ENCODE measurements at regions not wholly inside any gene's neighbourhood (a gene's known extent, or its start where the extent isn't known, plus 50 kb on each side); places are given as distances from the start of the nearest gene placed in this dataset.
"Not testable (repeated sequence)": the region's sequence is repeated elsewhere in the genome, so short reads cannot be mapped to it uniquely, and the experiment has no call there.

GRCh38 chr13:70237131-70237530 lies 128.9 kb upstream of the KLHL1 start:
- Histone ChIP-seq H3K27ac (no peak overlapping the region), H3K4me3 (no peak overlapping the region)
- no peak for TF ChIP-seq CTCF (IDR thresholded peaks at IDR 0.05)
- DNase-seq (ENCODE audit: low spot score) = no peak

DNA sequence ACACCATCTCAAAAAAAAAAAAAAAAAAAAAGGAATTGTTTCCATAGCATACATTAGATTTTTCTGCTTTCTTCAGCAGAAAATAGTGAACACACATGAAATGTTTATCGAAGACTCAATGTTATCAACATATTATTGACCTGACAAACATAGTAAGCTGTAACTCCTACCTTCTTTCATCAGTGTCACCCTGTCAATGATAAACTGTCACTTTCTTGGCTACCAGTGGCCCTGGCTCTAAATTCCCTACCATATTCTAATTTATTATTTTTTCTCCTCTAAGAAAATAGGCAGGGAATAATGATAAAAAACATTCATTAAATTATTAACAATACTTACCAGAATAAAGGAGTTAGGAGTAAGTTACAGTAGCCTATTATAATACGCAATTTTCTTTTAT lies 127.3 kb upstream of the KLHL1 start:
- no peak overlapping the region for H3K27ac ChIP-seq
- no peak for DNase-seq (ENCODE audit: low spot score)
- no peak for TF ChIP-seq CTCF (IDR thresholded peaks at IDR 0.05)
- no peak overlapping the region for H3K4me3 ChIP-seq

- Histone ChIP-seq H3K27ac (no peak overlapping the region), H3K4me3 (no peak overlapping the region)
- no peak for DNase-seq (ENCODE audit: low spot score)
- TF ChIP-seq CTCF (IDR thresholded peaks at IDR 0.05) = no peak
Measured at GRCh38 chr13:70223911-70224310, 115.7 kb upstream of the KLHL1 start.

- DNase-seq (ENCODE audit: low spot score) = no peak
- Histone ChIP-seq H3K27ac (no peak overlapping the region), H3K4me3 (no peak overlapping the region)
- no peak for TF ChIP-seq CTCF (IDR thresholded peaks at IDR 0.05)
Measured at GRCh38 chr13:70222926-70223325, 114.7 kb upstream of the KLHL1 start.

- DNase-seq (ENCODE audit: low spot score) = no peak
- no peak overlapping the region for H3K27ac ChIP-seq
- TF ChIP-seq CTCF (IDR thresholded peaks at IDR 0.05) = no peak
- no peak overlapping the region for H3K4me3 ChIP-seq
Measured at GRCh38 chr13:70218618-70219017, 110.4 kb upstream of the KLHL1 start.

GRCh38 chr13:70208968-70209367 lies 100.7 kb upstream of the KLHL1 start:
- DNase-seq (ENCODE audit: low spot score); H3K4me3 ChIP-seq; H3K27ac ChIP-seq: not testable (repeated sequence)

DNA sequence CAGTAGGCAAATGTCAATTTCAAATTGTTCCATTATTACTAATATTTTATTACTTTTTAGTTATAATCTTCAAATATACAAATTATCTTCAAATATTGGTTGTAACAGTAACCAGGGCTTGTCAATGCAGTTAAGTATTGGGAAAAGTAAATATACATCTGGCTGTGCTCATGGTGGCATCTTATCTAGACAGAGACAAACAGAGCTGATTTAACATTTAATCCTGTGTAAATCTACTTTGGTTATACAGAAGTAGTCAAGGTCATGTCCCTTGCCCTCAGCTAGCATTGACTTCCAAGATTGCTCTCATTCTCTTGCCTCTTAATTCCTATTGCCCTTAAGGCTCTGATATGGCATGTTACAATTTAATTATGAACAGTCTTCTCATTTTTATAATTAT lies 98.4 kb upstream of the KLHL1 start:
- no peak overlapping the region for H3K27ac ChIP-seq
- no peak for TF ChIP-seq CTCF (IDR thresholded peaks at IDR 0.05)
- DNase-seq (ENCODE audit: low spot score) = no peak
- no peak overlapping the region for H3K4me3 ChIP-seq

- no peak for TF ChIP-seq CTCF (IDR thresholded peaks at IDR 0.05)
- Histone ChIP-seq H3K27ac (no peak overlapping the region), H3K4me3 (no peak overlapping the region)
- DNase-seq (ENCODE audit: low spot score) = no peak
Measured at GRCh38 chr13:70203661-70204229, 95.5 kb upstream of the KLHL1 start.

Data from coronary artery (tissue), 2 donors.